ENCODE measurements at regions not wholly inside any gene's neighbourhood (a gene's known extent, or its start where the extent isn't known, plus 50 kb on each side); places are given as distances from the start of the nearest gene placed in this dataset.

GRCh38 chr13:105058517-105058916 lies 1476.9 kb downstream of the EFNB2 start:
- TF ChIP-seq CTCF (IDR thresholded peaks at IDR 0.05) (no peak), POLR2A (IDR thresholded peaks at IDR 0.05) (no peak)

Measured in right lobe of liver (tissue), 4 donors.